Liver (tissue), 8 donors: ENCODE measurements at regions not wholly inside any gene's neighbourhood (a gene's known extent, or its start where the extent isn't known, plus 50 kb on each side); places are given as distances from the start of the nearest gene placed in this dataset.
"Not testable (repeated sequence)": the region's sequence is repeated elsewhere in the genome, so short reads cannot be mapped to it uniquely, and the experiment has no call there.

ENCODE experiments used
- DNase-seq: peaks from one replicate; pipeline ENCODE4 v3.0.0-alpha.2; 2017; ENCODE audit warnings: low spot score
- H3K27ac ChIP-seq, 2 donors: one replicate each; pipeline ENCODE4 v1.7.0; 2013; ENCODE audit warnings: inconsistent platforms in 2 of 2, low read length in 2 of 2, control low read depth in 1 of 2, low read depth in 1 of 2, mild to moderate bottlenecking in 1 of 2
- H3K27me3 ChIP-seq, 4 donors: one replicate each; pipeline versions ENCODE4 v1.6.1 to v1.7.0; 2013; ENCODE audit warnings: low read length in 3 of 4, inconsistent platforms in 1 of 4, mild to moderate bottlenecking in 1 of 4, moderate library complexity in 1 of 4; ENCODE audit not compliant: control insufficient read depth in 4 of 4, insufficient read depth in 4 of 4
- H3K36me3 ChIP-seq, 4 donors: one replicate each; pipeline versions ENCODE4 v1.6.1 to v1.7.0; 2013; ENCODE audit warnings: low read length in 3 of 4, mild to moderate bottlenecking in 3 of 4, low read depth in 1 of 4, moderate library complexity in 1 of 4; ENCODE audit not compliant: control insufficient read depth in 4 of 4, insufficient read depth in 3 of 4
- H3K4me1 ChIP-seq, 4 donors: one replicate each; pipeline versions ENCODE4 v1.6.1 to v1.7.0; 2013; ENCODE audit warnings: low read length in 3 of 4, mild to moderate bottlenecking in 3 of 4, moderate library complexity in 1 of 4; ENCODE audit not compliant: control insufficient read depth in 4 of 4, insufficient read depth in 4 of 4
- H3K4me3 ChIP-seq, 3 donors: one replicate each; pipeline versions ENCODE4 v1.6.1 to v1.7.0; 2013; ENCODE audit warnings: low read length in 3 of 3, control low read depth in 1 of 3, low read depth in 1 of 3, mild to moderate bottlenecking in 1 of 3
- H3K9ac ChIP-seq, 2 donors: one replicate each; pipeline ENCODE4 v1.7.0; 2013; ENCODE audit warnings: low read length in 2 of 2, mild to moderate bottlenecking in 2 of 2, moderate library complexity in 2 of 2, control low read depth in 1 of 2, low read depth in 1 of 2
- H3K9me3 ChIP-seq, 4 donors: one replicate each; pipeline versions ENCODE4 v1.6.1 to v1.7.0; 2013; ENCODE audit warnings: low read length in 3 of 4; ENCODE audit not compliant: control insufficient read depth in 4 of 4
- EGR1 ChIP-seq, 2 donors: IDR thresholded peaks; 2 replicates each; pipeline ENCODE4 v1.6.1; 2016 to 2018; ENCODE audit warnings: antibody characterized with exemption in 2 of 2, low read depth in 2 of 2
- FOXA2 ChIP-seq: IDR thresholded peaks from 2 replicates; pipeline ENCODE4 v1.6.1; 2016; ENCODE audit warnings: antibody characterized with exemption
- GABPA ChIP-seq, 2 donors: IDR thresholded peaks in 1 of 2; conservative IDR thresholded peaks in 1 of 2; 2 replicates each; pipeline ENCODE4 v1.6.1; 2016; ENCODE audit warnings: antibody characterized with exemption in 2 of 2, mild to moderate bottlenecking in 1 of 2, moderate library complexity in 1 of 2
- HNF4A ChIP-seq, 2 donors: conservative IDR thresholded peaks; 2 replicates each; pipeline ENCODE4 v1.6.1; 2016; ENCODE audit warnings: antibody characterized with exemption in 2 of 2, mild to moderate bottlenecking in 2 of 2
- HNF4G ChIP-seq: IDR thresholded peaks from 2 replicates; pipeline ENCODE4 v1.6.1; 2016; ENCODE audit warnings: antibody characterized with exemption
- JUND ChIP-seq, 2 donors: IDR thresholded peaks; 2 replicates each; pipeline ENCODE4 v1.6.1; 2016; ENCODE audit warnings: antibody characterized with exemption in 2 of 2
- NR2F2 ChIP-seq: IDR thresholded peaks from 2 replicates; pipeline ENCODE4 v1.6.1; 2016; ENCODE audit warnings: antibody characterized with exemption
- RAD21 ChIP-seq, 2 donors: IDR thresholded peaks; 2 replicates each; pipeline ENCODE4 v1.6.1; 2016; ENCODE audit warnings: antibody characterized with exemption in 2 of 2, mild to moderate bottlenecking in 2 of 2
- RXRA ChIP-seq, 2 donors: IDR thresholded peaks; 2 replicates each; pipeline ENCODE4 v1.6.1; 2017 to 2018; ENCODE audit warnings: antibody characterized with exemption in 2 of 2, mild to moderate bottlenecking in 1 of 2
- SP1 ChIP-seq: IDR thresholded peaks from 2 replicates; pipeline ENCODE4 v1.6.1; 2018; ENCODE audit warnings: antibody characterized with exemption, mild to moderate bottlenecking
- TAF1 ChIP-seq: conservative IDR thresholded peaks from 2 replicates; pipeline ENCODE4 v1.6.1; 2016; ENCODE audit warnings: antibody characterized with exemption, mild to moderate bottlenecking
- YY1 ChIP-seq: IDR thresholded peaks from 2 replicates; pipeline ENCODE4 v1.6.1; 2016; ENCODE audit warnings: antibody characterized with exemption, mild to moderate bottlenecking
- WGBS: extraction: QIAGEN DNeasy Blood & Tissue Kit; methylation state at CpG from one replicate; pipeline ENCODE4 v1.1.7; 2013; 5-methylcytosine and 5-hydroxymethylcytosine counted together
- TF ChIP-seq, protein P1 (sequence below): fragments of 150-350 bp; IDR thresholded peaks from 2 replicates; pipeline ENCODE4 v1.5.1; 2017; ENCODE audit warnings: improper control_type of control experiment, low read depth, low read length; ENCODE audit not compliant: missing input control
- TF ChIP-seq, protein P2 (sequence below): IDR thresholded peaks from 2 replicates; pipeline ENCODE4 v1.6.1; 2016; ENCODE audit warnings: antibody characterized with exemption
- TF ChIP-seq, protein P3 (sequence below): IDR thresholded peaks from 2 replicates; pipeline ENCODE4 v1.6.1; 2016; ENCODE audit warnings: antibody characterized with exemption, mild to moderate bottlenecking
- TF ChIP-seq, protein P4 (sequence below): IDR thresholded peaks from 2 replicates; pipeline ENCODE4 v1.6.1; 2016; ENCODE audit warnings: antibody characterized with exemption
- TF ChIP-seq, protein P5 (sequence below): IDR thresholded peaks from 2 replicates; pipeline ENCODE4 v1.6.1; 2016; ENCODE audit warnings: antibody characterized with exemption
- donor health status: healthy.
- donor health status: healthy.
- donor health status: healthy.
- donor health status: healthy.
- donor health status: healthy.

DNA sequence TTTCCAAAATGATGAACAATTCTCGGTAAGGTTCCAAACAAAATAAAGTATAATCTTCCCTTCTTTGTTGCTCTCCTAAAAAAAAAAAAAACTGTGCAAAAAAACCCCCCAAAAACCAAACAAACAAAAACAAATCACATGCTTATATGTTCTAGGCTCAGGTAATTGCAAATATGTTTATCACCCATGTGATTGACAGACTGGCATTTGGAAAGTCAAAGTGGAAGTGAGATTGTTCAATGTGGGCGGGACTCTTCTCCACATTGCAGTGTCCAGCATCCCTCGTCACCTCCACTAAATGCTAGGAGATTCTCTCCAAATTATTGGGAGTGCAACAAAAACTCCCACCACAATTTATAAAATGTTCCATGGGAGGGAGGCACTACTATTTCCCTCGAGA, 57.6 kb upstream of the CACNA1D start:
- H3K36me3 ChIP-seq: no peaks in the 10 kb centered on the region
- H3K27me3 ChIP-seq: no peaks in the 10 kb centered on the region
- no peaks in the 10 kb centered on the region for H3K4me1 ChIP-seq
- H3K9ac ChIP-seq: no peak overlapping the region
- TF ChIP-seq RAD21 (IDR thresholded peaks at IDR 0.05) (no peak), FOXA2 (no peak), HNF4A (conservative IDR thresholded peaks at IDR 0.05) (no peak), NR2F2 (no peak), JUND (IDR thresholded peaks at IDR 0.05) (no peak), GABPA (IDR thresholded peaks at IDR 0.05 in 1 of 2, conservative IDR thresholded peaks at IDR 0.05 in 1 of 2) (no peak), TAF1 (no peak), SP1 (no peak), YY1 (no peak), RXRA (IDR thresholded peaks at IDR 0.05) (no peak), HNF4G (no peak), EGR1 (IDR thresholded peaks at IDR 0.05; ENCODE audit: low read depth in 2 of 2) (no peak)
- TF ChIP-seq, protein P1, sequence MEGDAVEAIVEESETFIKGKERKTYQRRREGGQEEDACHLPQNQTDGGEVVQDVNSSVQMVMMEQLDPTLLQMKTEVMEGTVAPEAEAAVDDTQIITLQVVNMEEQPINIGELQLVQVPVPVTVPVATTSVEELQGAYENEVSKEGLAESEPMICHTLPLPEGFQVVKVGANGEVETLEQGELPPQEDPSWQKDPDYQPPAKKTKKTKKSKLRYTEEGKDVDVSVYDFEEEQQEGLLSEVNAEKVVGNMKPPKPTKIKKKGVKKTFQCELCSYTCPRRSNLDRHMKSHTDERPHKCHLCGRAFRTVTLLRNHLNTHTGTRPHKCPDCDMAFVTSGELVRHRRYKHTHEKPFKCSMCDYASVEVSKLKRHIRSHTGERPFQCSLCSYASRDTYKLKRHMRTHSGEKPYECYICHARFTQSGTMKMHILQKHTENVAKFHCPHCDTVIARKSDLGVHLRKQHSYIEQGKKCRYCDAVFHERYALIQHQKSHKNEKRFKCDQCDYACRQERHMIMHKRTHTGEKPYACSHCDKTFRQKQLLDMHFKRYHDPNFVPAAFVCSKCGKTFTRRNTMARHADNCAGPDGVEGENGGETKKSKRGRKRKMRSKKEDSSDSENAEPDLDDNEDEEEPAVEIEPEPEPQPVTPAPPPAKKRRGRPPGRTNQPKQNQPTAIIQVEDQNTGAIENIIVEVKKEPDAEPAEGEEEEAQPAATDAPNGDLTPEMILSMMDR: no peak
- TF ChIP-seq, protein P2, sequence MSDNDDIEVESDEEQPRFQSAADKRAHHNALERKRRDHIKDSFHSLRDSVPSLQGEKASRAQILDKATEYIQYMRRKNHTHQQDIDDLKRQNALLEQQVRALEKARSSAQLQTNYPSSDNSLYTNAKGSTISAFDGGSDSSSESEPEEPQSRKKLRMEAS: no peak
- TF ChIP-seq, protein P3, sequence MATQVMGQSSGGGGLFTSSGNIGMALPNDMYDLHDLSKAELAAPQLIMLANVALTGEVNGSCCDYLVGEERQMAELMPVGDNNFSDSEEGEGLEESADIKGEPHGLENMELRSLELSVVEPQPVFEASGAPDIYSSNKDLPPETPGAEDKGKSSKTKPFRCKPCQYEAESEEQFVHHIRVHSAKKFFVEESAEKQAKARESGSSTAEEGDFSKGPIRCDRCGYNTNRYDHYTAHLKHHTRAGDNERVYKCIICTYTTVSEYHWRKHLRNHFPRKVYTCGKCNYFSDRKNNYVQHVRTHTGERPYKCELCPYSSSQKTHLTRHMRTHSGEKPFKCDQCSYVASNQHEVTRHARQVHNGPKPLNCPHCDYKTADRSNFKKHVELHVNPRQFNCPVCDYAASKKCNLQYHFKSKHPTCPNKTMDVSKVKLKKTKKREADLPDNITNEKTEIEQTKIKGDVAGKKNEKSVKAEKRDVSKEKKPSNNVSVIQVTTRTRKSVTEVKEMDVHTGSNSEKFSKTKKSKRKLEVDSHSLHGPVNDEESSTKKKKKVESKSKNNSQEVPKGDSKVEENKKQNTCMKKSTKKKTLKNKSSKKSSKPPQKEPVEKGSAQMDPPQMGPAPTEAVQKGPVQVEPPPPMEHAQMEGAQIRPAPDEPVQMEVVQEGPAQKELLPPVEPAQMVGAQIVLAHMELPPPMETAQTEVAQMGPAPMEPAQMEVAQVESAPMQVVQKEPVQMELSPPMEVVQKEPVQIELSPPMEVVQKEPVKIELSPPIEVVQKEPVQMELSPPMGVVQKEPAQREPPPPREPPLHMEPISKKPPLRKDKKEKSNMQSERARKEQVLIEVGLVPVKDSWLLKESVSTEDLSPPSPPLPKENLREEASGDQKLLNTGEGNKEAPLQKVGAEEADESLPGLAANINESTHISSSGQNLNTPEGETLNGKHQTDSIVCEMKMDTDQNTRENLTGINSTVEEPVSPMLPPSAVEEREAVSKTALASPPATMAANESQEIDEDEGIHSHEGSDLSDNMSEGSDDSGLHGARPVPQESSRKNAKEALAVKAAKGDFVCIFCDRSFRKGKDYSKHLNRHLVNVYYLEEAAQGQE: no peak
- TF ChIP-seq, protein P4, sequence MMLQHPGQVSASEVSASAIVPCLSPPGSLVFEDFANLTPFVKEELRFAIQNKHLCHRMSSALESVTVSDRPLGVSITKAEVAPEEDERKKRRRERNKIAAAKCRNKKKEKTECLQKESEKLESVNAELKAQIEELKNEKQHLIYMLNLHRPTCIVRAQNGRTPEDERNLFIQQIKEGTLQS: no peak
- TF ChIP-seq, protein P5, sequence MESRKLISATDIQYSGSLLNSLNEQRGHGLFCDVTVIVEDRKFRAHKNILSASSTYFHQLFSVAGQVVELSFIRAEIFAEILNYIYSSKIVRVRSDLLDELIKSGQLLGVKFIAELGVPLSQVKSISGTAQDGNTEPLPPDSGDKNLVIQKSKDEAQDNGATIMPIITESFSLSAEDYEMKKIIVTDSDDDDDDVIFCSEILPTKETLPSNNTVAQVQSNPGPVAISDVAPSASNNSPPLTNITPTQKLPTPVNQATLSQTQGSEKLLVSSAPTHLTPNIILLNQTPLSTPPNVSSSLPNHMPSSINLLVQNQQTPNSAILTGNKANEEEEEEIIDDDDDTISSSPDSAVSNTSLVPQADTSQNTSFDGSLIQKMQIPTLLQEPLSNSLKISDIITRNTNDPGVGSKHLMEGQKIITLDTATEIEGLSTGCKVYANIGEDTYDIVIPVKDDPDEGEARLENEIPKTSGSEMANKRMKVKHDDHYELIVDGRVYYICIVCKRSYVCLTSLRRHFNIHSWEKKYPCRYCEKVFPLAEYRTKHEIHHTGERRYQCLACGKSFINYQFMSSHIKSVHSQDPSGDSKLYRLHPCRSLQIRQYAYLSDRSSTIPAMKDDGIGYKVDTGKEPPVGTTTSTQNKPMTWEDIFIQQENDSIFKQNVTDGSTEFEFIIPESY: no peak
- no peak for DNase-seq
- no peak overlapping the region for H3K27ac ChIP-seq
- H3K9me3 ChIP-seq: no peaks in the 10 kb centered on the region
- WGBS: 93% methylated on average over 4 of the region's 4 CpGs
- no peak overlapping the region for H3K4me3 ChIP-seq

DNA sequence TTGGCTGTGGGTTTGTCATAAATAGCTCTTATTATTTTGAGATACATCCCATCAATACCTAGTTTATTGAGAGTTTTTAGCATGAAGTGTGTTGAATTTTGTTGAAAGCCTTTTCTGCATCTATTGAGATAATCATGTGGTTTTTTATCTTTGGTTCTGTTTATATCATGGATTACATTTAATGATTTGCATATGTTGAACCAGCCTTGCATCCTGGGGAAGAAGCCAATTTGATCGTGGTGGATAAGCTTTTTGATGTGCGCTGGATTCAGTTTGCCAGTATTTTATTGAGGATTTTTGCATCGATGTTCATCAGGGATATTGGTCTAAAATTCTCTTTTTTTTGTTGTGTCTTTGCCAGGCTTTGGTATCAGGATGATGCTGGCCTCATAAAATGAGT, 51.5 kb upstream of the CACNA1D start:
- not testable (repeated sequence) for H3K9me3 ChIP-seq, DNase-seq, H3K4me3 ChIP-seq, H3K27me3 ChIP-seq, H3K4me1 ChIP-seq, H3K9ac ChIP-seq, H3K36me3 ChIP-seq, H3K27ac ChIP-seq
- 93% methylated on average over 3 of the region's 3 CpGs for WGBS
